Stimulated activated CD4-positive, alpha-beta T cell treated with anti-CD3 and anti-CD28 coated beads, Interleukin-12 subunit alpha, Interleukin-12 subunit beta, amount 100 ng/mL, for 48 hours (primary cell): ENCODE measurements at regions not wholly inside any gene's neighbourhood (a gene's known extent, or its start where the extent isn't known, plus 50 kb on each side); places are given as distances from the start of the nearest gene placed in this dataset.

Source experiments
- DNase-seq, 3 donors: peaks; one replicate each; pipeline ENCODE4 v3.0.0-alpha.2; 2020; ENCODE audit warnings: low read depth in 2 of 3, low spot score in 1 of 3

GRCh38 chr3:177724020-177724638, 526.8 kb upstream of the TBL1XR1 start:
- DNase-seq = no peak

GRCh38 chr3:177725165-177725564, 527.9 kb upstream of the TBL1XR1 start:
- no peak for DNase-seq

- DNase-seq = no peak
Measured at GRCh38 chr3:177726807-177727206, 529.5 kb upstream of the TBL1XR1 start.

- DNase-seq = no peak
Measured at GRCh38 chr3:177729956-177730681, 532.8 kb upstream of the TBL1XR1 start.

- no peak for DNase-seq
Measured at GRCh38 chr3:177730814-177731213, 533.5 kb upstream of the TBL1XR1 start.

- no peak for DNase-seq
Measured at GRCh38 chr3:177731644-177732268, 534.5 kb upstream of the TBL1XR1 start.

- DNase-seq = no peak
Measured at GRCh38 chr3:177733233-177733632, 536.0 kb upstream of the TBL1XR1 start.

GRCh38 chr3:177733936-177734335, 536.7 kb upstream of the TBL1XR1 start:
- no peak for DNase-seq

GRCh38 chr3:177735431-177735830, 538.1 kb upstream of the TBL1XR1 start:
- no peak for DNase-seq

- no peak for DNase-seq
Measured at GRCh38 chr3:177739461-177739860, 542.2 kb upstream of the TBL1XR1 start.

- no peak for DNase-seq
Measured at GRCh38 chr3:177740254-177740653, 543.0 kb upstream of the TBL1XR1 start.

- DNase-seq = no peak
Measured at GRCh38 chr3:177742273-177742672, 545.0 kb upstream of the TBL1XR1 start.

GRCh38 chr3:177743173-177743890, 546.0 kb upstream of the TBL1XR1 start:
- no peak for DNase-seq

- DNase-seq = no peak
Measured at GRCh38 chr3:177744873-177745606, 547.8 kb upstream of the TBL1XR1 start.

- DNase-seq = no peak
Measured at GRCh38 chr3:177745607-177746005, 548.3 kb upstream of the TBL1XR1 start.

GRCh38 chr3:177746337-177746933, 549.2 kb upstream of the TBL1XR1 start:
- DNase-seq = no peak

- DNase-seq = no peak
Measured at GRCh38 chr3:177749836-177750235, 552.6 kb upstream of the TBL1XR1 start.

- DNase-seq = no peak
Measured at GRCh38 chr3:177750436-177750835, 553.2 kb upstream of the TBL1XR1 start.

- no peak for DNase-seq
Measured at GRCh38 chr3:177751770-177752169, 554.5 kb upstream of the TBL1XR1 start.

- DNase-seq = no peak
Measured at GRCh38 chr3:177752831-177753230, 555.5 kb upstream of the TBL1XR1 start.
